Heart left ventricle (tissue), 16 donors: ENCODE measurements at regions not wholly inside any gene's neighbourhood (a gene's known extent, or its start where the extent isn't known, plus 50 kb on each side); places are given as distances from the start of the nearest gene placed in this dataset.

ENCODE experiments used
- ATAC-seq, 4 donors: fragments of 200-7000 bp; cut with Tn5 transposase; one replicate each; pipeline ENCODE4 v1.9.1; 2020 to 2022; ENCODE audit warnings: moderate library complexity in 4 of 4, mild to moderate bottlenecking in 3 of 4, moderate number of reproducible peaks in 1 of 4
- DNase-seq, 5 donors: peaks; one replicate each; pipeline ENCODE4 v3.0.0-alpha.2; 2020
- H3K27ac ChIP-seq, 12 donors: fragments of 200-600 bp; sonication (generic) in 4 of 12; one replicate each; pipeline versions ENCODE4 v1.5.0 to v1.8.0; 2016 to 2022; ENCODE audit warnings: mild to moderate bottlenecking in 2 of 12
- H3K27me3 ChIP-seq, 9 donors: fragments of 200-600 bp; sonication (generic) in 2 of 9; one replicate each; pipeline versions ENCODE4 v1.5.1 to v1.8.0; 2016 to 2022; ENCODE audit warnings: mild to moderate bottlenecking in 3 of 9
- H3K36me3 ChIP-seq, 9 donors: fragments of 200-600 bp; sonication (generic) in 2 of 9; one replicate each; pipeline versions ENCODE4 v1.5.0 to v1.8.0; 2018 to 2022; ENCODE audit warnings: mild to moderate bottlenecking in 2 of 9
- H3K4me1 ChIP-seq, 12 donors: fragments of 200-600 bp; sonication (generic) in 4 of 12; one replicate each; pipeline versions ENCODE4 v1.5.0 to v1.8.0; 2016 to 2022; ENCODE audit warnings: mild to moderate bottlenecking in 3 of 12
- H3K4me3 ChIP-seq, 12 donors: fragments of 200-600 bp; sonication (generic) in 4 of 12; one replicate each; pipeline versions ENCODE4 v1.5.0 to v1.8.0; 2017 to 2022; ENCODE audit warnings: mild to moderate bottlenecking in 9 of 12, moderate library complexity in 4 of 12
- H3K9me3 ChIP-seq, 12 donors: fragments of 200-600 bp; sonication (generic) in 4 of 12; one replicate each; pipeline versions ENCODE4 v1.5.0 to v1.8.0; 2016 to 2022; ENCODE audit warnings: mild to moderate bottlenecking in 1 of 12
- POLR2A ChIP-seq, 2 donors: fragments of 450-650 bp; IDR thresholded peaks; one replicate each; pipeline ENCODE4 v1.6.1; 2017; ENCODE audit warnings: antibody characterized with exemption in 2 of 2, mild to moderate bottlenecking in 2 of 2, moderate library complexity in 2 of 2
- WGBS, 4 donors: extraction: QIAGEN DNeasy Blood & Tissue Kit in 2 of 4; methylation state at CpG; one replicate each; pipeline versions ENCODE4 v1.1.5 to v1.1.7; 2013 to 2018; 5-methylcytosine and 5-hydroxymethylcytosine counted together
- intact Hi-C, 10 donors: fragments of 100-400 bp; cut with DNase I; formaldehyde crosslinking; loops; one replicate each; pipeline versions ENCODE4 v1.11.1 to v1.14.2; 2022
- TF ChIP-seq, protein P1 (sequence below), 12 donors: fragments of 200-600 bp; sonication (generic) in 4 of 12; IDR thresholded peaks; one replicate each; pipeline versions ENCODE4 v1.5.0 to v1.8.0; 2018 to 2022; ENCODE audit warnings: antibody characterized with exemption in 12 of 12, mild to moderate bottlenecking in 5 of 12
- donor health status: ischemic (EF 13 %, LVEDD 7.1; RV severe dilation, severe dysfunction).
- donor health status: healthy with polysubstance abuse.
- donor health status: DM: no; HTN: yes; CAD: no.
- donor health status: DM: no; HTN: no; CAD: no.
- donor health status: ischemic (EF 25% LVEDD 6.9; RV normal size, moderate dysfunction).
- donor health status: ischemic (EF 25% LVEDD 5.7; RV mildly dilated, moderate dysfunction).
- donor health status: healthy.
- donor health status: DM: yes; HTN: yes; CAD: no.
- donor health status: ischemic (EF 35%, LVEDD 5.7; RV mildly dilated, moderate dysfunction).
- donor health status: nonischemic (EF 11% LVEDD 7.7; RV severe dilation, severe dysfunction).
- donor health status: DM: yes; HTN: yes; CAD: no.
- donor health status: PGD.
- donor health status: ischemic (EF 29% LVEDD 5.4; RV normal size, mild dysfunction).
- donor health status: nonischemic (EF 23%, LVEDD 6.1; RV moderate dilation, normal function).

DNA sequence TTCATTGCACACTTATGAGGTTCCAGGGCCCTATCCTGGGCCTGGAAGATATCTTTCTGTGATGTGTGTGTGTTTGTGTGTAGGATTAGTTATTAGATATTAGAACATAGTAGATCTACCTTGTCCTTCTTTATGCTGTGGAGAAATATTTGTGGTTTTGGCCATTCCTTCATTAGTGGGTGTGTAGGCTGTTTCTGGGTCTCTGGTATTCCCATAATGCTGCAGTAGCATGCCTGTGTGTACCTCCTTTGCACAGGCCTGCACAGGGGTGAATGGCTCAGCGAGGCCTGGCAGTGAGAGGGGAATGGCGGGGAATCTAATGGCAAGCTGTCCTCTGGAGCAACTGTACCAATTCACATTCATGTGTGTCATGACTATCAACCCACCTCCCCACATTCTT lies 125.8 kb upstream of the MRPS22 start:
- no peak overlapping the region for H3K27ac ChIP-seq

DNA sequence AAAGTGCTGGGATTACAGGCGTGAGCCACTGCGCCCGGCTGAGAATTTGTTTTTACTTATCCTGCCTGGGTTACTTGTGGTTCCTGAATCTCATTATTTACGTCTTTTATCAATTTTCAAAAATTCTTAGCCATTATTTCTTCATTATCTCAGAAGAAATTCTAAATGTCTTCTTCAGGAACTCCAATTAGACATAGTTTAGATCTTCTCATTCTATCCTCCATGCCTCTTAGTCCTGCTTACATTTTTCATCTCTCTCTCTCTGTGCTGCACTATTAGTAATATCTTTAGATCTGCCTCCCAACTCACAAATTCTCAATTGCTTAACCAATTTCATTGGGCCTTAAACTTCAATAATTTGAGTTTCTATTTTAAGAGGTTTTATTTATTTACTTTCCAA lies 124.4 kb upstream of the MRPS22 start:
- no peaks in the 10 kb centered on the region for H3K36me3 ChIP-seq
- no peak overlapping the region for H3K4me3 ChIP-seq
- 91 to 94% (median 94%) methylated on average over 4 of the region's 4 CpGs for WGBS, 4 donors
- ATAC-seq (no peak), DNase-seq (no peak)
- no peaks in the 10 kb centered on the region for H3K4me1 ChIP-seq
- TF ChIP-seq, protein P1, sequence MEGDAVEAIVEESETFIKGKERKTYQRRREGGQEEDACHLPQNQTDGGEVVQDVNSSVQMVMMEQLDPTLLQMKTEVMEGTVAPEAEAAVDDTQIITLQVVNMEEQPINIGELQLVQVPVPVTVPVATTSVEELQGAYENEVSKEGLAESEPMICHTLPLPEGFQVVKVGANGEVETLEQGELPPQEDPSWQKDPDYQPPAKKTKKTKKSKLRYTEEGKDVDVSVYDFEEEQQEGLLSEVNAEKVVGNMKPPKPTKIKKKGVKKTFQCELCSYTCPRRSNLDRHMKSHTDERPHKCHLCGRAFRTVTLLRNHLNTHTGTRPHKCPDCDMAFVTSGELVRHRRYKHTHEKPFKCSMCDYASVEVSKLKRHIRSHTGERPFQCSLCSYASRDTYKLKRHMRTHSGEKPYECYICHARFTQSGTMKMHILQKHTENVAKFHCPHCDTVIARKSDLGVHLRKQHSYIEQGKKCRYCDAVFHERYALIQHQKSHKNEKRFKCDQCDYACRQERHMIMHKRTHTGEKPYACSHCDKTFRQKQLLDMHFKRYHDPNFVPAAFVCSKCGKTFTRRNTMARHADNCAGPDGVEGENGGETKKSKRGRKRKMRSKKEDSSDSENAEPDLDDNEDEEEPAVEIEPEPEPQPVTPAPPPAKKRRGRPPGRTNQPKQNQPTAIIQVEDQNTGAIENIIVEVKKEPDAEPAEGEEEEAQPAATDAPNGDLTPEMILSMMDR (IDR thresholded peaks at IDR 0.05), result no peak
- TF ChIP-seq POLR2A (IDR thresholded peaks at IDR 0.05), result no peak
- intact Hi-C loops, result no loop called here
- no peaks in the 10 kb centered on the region for H3K9me3 ChIP-seq
- no peaks in the 10 kb centered on the region for H3K27me3 ChIP-seq
- no peak overlapping the region for H3K27ac ChIP-seq

More for the DNA sequence above, 125.8 kb upstream of the MRPS22 start:
- WGBS, 4 donors, result 91 to 96% (median 93%) methylated on average over 2 of the region's 2 CpGs
- no peak overlapping the region for H3K4me3 ChIP-seq
- no peaks in the 10 kb centered on the region for H3K36me3 ChIP-seq
- no peaks in the 10 kb centered on the region for H3K4me1 ChIP-seq
- no peaks in the 10 kb centered on the region for H3K27me3 ChIP-seq
- no peak for TF ChIP-seq POLR2A (IDR thresholded peaks at IDR 0.05)
- TF ChIP-seq, protein P1 (IDR thresholded peaks at IDR 0.05), result no peak
- DNase-seq (no peak), ATAC-seq (no peak)
- intact Hi-C loops, result no loop called here
- H3K9me3 ChIP-seq, result no peaks in the 10 kb centered on the region

DNA sequence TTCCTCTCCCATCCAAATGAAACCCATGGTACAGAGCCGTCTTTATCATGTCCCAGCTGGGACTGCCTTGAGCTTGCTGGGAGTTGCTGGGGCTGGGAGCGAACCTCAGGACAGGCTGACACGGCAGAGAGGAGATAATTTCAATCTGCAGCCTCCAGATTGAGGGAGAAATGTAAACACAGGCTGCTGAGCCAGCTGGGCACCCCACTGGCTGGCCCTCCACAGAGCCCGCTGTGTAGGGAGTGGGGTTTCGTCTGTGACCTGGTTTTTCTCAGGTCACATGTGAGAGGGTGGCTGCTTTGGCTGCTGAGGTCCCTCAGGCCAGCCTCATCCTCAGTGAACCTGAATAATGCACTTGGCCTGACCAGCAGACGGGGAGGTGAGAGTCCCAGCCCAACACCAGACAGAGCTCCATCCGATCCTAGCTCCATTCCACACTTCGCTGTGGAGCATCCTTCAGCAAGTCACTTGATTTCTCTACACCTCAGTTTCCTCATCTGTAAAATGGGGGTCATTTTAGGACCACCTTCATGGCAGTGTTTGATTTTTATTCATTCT lies 121.6 kb upstream of the MRPS22 start:
- DNase-seq, result no peak
- no peak overlapping the region for H3K27ac ChIP-seq
- intact Hi-C loops, result no loop called here
- H3K4me1 ChIP-seq, result peaks cover 0 to 8% (median 4%) of the 10 kb centered on the region in 12 donors
- ATAC-seq, result no peak
- H3K4me3 ChIP-seq, result no peak overlapping the region
- H3K9me3 ChIP-seq, result no peaks in the 10 kb centered on the region
- no peaks in the 10 kb centered on the region for H3K27me3 ChIP-seq
- H3K36me3 ChIP-seq, result no peaks in the 10 kb centered on the region
- 61 to 83% (median 72%) methylated on average over 5 to 8 of the region's 8 CpGs for WGBS, 4 donors
- no peak for TF ChIP-seq POLR2A (IDR thresholded peaks at IDR 0.05)
- TF ChIP-seq, protein P1 (IDR thresholded peaks at IDR 0.05), result no peak

DNA sequence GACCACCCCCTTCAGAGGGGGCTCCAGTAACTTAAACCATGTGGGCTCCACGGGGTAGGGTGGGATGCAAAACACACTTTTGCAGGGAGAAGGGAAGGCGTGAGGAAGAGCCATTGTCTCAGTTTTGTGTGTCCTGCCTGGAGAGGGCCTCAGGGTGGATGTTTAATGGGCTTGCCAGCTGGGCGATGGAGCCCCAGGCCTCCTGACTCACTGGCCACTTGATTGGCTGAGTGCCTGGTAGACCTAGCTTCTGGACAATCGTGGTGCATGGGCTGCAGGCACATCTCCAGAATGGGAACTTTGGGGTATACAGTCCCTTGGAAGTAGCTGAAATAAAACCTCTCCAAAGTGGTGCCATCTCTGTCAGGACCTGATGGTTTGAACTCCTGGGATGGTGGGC lies 118.3 kb upstream of the MRPS22 start:
- Histone ChIP-seq H3K27ac (no peak overlapping the region), H3K4me1 (peaks cover 0 to 9% (median 4%) of the 10 kb centered on the region in 12 donors), H3K27me3 (no peaks in the 10 kb centered on the region), H3K9me3 (no peaks in the 10 kb centered on the region), H3K4me3 (no peak overlapping the region), H3K36me3 (no peaks in the 10 kb centered on the region)
- DNase-seq, result no peak
- ATAC-seq, result no peak
- intact Hi-C loops, result no loop called here
- TF ChIP-seq POLR2A (IDR thresholded peaks at IDR 0.05), result no peak
- TF ChIP-seq, protein P1 (IDR thresholded peaks at IDR 0.05), result no peak
- 56 to 69% (median 59%) methylated on average over 4 of the region's 4 CpGs for WGBS, 4 donors
